GM12875 (cell line): ENCODE measurements at regions not wholly inside any gene's neighbourhood (a gene's known extent, or its start where the extent isn't known, plus 50 kb on each side); places are given as distances from the start of the nearest gene placed in this dataset.
"Not testable (repeated sequence)": the region's sequence is repeated elsewhere in the genome, so short reads cannot be mapped to it uniquely, and the experiment has no call there.

Source experiments
- H3K4me3 ChIP-seq: one replicate; pipeline ENCODE4 v1.5.1; 2011; ENCODE audit warnings: low read depth, low read length, control low read depth
- CTCF ChIP-seq: IDR thresholded peaks from 2 replicates; pipeline ENCODE4 v1.5.1; 2011; ENCODE audit warnings: low read depth, mild to moderate bottlenecking, control low read depth, inconsistent platforms, low read length, moderate library complexity, borderline replicate concordance; ENCODE audit not compliant: insufficient read depth

GRCh38 chr2:33704406-33704855 lies 105.3 kb upstream of the FAM98A start:
- no peak for TF ChIP-seq CTCF
- H3K4me3 ChIP-seq = no peak overlapping the region

GRCh38 chr2:33696234-33696633 lies 97.1 kb upstream of the FAM98A start:
- no peak overlapping the region for H3K4me3 ChIP-seq
- TF ChIP-seq CTCF = no peak

- no peak for TF ChIP-seq CTCF
- no peak overlapping the region for H3K4me3 ChIP-seq
Observed at GRCh38 chr2:33694904-33695303, 95.8 kb upstream of the FAM98A start.

- not testable (repeated sequence) for H3K4me3 ChIP-seq
Observed at GRCh38 chr2:33690686-33691085, 91.6 kb upstream of the FAM98A start.

GRCh38 chr2:33681364-33681757 lies 82.3 kb upstream of the FAM98A start:
- TF ChIP-seq CTCF = no peak
- H3K4me3 ChIP-seq = no peak overlapping the region

GRCh38 chr2:33680644-33681363 lies 81.7 kb upstream of the FAM98A start:
- H3K4me3 ChIP-seq = no peak overlapping the region

GRCh38 chr2:33678436-33678835 lies 79.3 kb upstream of the FAM98A start:
- H3K4me3 ChIP-seq = no peak overlapping the region
- TF ChIP-seq CTCF = no peak

More at GRCh38 chr2:33680644-33681363, 81.7 kb upstream of the FAM98A start:
- TF ChIP-seq CTCF = no peak
